Bronchial epithelial cell (primary cell): ENCODE measurements at regions not wholly inside any gene's neighbourhood (a gene's known extent, or its start where the extent isn't known, plus 50 kb on each side); places are given as distances from the start of the nearest gene placed in this dataset.

Experiments
- DNase-seq: peaks from one replicate; pipeline ENCODE4 v3.0.0-alpha.2; 2010; ENCODE audit warnings: low read depth
- FAIRE-seq: peaks from 2 replicates; lab custom pipeline; 2011; peaks lifted over from hg19 to GRCh38; lab: Jason Lieb, UNC
- H3K27me3 ChIP-seq: 2 replicates; pipeline ENCODE4 v1.5.1; 2011; ENCODE audit warnings: low read length; ENCODE audit not compliant: control insufficient read depth, insufficient read depth
- H3K36me3 ChIP-seq: 2 replicates; pipeline ENCODE4 v1.5.1; 2011; ENCODE audit warnings: low read length; ENCODE audit not compliant: control insufficient read depth, insufficient read depth
- H3K4me3 ChIP-seq: 2 replicates; pipeline ENCODE4 v1.5.1; 2011; ENCODE audit warnings: mild to moderate bottlenecking, low read depth, low read length, control low read depth
- TF ChIP-seq, protein P1 (sequence below): IDR thresholded peaks from 2 replicates; pipeline ENCODE4 v1.5.1; 2011; ENCODE audit warnings: mild to moderate bottlenecking, moderate library complexity, low read length, control low read depth, inconsistent platforms; ENCODE audit not compliant: insufficient read depth, severe bottlenecking

GRCh38 chr5:93887678-93888077 lies 146.3 kb upstream of the POU5F2 start:
- DNase-seq (no peak), FAIRE-seq (no peak)
- no peak overlapping the region for H3K4me3 ChIP-seq
- TF ChIP-seq, protein P1, sequence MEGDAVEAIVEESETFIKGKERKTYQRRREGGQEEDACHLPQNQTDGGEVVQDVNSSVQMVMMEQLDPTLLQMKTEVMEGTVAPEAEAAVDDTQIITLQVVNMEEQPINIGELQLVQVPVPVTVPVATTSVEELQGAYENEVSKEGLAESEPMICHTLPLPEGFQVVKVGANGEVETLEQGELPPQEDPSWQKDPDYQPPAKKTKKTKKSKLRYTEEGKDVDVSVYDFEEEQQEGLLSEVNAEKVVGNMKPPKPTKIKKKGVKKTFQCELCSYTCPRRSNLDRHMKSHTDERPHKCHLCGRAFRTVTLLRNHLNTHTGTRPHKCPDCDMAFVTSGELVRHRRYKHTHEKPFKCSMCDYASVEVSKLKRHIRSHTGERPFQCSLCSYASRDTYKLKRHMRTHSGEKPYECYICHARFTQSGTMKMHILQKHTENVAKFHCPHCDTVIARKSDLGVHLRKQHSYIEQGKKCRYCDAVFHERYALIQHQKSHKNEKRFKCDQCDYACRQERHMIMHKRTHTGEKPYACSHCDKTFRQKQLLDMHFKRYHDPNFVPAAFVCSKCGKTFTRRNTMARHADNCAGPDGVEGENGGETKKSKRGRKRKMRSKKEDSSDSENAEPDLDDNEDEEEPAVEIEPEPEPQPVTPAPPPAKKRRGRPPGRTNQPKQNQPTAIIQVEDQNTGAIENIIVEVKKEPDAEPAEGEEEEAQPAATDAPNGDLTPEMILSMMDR = no peak
- H3K36me3 ChIP-seq = no peaks in the 10 kb centered on the region
- no peaks in the 10 kb centered on the region for H3K27me3 ChIP-seq

GRCh38 chr5:93886917-93887361 lies 145.5 kb upstream of the POU5F2 start:
- FAIRE-seq (no peak), DNase-seq (no peak)
- Histone ChIP-seq H3K27me3 (no peaks in the 10 kb centered on the region), H3K4me3 (no peak overlapping the region), H3K36me3 (no peaks in the 10 kb centered on the region)
- TF ChIP-seq, protein P1 = no peak

DNA sequence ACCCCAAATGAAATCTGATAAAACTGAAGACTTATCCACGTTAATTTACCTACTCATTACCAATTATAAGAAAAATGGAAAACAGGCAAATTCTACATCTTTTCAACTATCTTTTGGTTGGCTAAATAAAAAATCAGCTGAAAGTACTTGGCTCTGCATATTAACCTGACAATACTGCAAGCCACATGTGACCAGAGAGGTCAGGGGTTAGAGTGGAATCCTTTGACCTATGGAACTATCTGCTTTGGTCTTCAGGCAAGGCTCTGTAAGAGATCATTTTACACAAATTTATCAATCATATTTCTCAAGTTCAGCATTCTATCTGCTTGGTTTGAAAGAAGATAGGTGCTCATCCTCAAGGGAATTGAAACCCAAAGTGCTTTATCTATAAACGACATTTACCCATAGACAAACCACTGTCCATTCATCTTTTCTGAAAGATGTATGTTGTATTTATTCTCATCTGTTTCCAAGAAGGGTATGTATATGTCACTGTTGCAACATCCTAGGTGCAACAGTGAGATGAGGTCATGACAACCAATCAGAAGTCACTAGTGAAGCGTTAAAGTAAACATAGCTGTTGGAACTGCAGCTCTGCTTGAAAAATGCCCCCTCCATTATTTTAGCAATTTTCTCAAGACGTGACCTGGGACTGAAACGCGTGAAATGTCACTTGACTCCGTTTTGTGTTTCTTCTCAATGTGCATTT lies 144.9 kb upstream of the POU5F2 start:
- no peak for FAIRE-seq
- no peak for DNase-seq
- H3K36me3 ChIP-seq = no peaks in the 10 kb centered on the region
- no peak overlapping the region for H3K4me3 ChIP-seq
- TF ChIP-seq, protein P1 = no peak
- no peaks in the 10 kb centered on the region for H3K27me3 ChIP-seq

GRCh38 chr5:93884254-93884653 lies 142.9 kb upstream of the POU5F2 start:
- DNase-seq = peak; percentile 7
- Histone ChIP-seq H3K4me3 (no peak overlapping the region), H3K36me3 (no peaks in the 10 kb centered on the region), H3K27me3 (no peaks in the 10 kb centered on the region)
- no peak for FAIRE-seq
- TF ChIP-seq, protein P1 = no peak

GRCh38 chr5:93883459-93883858 lies 142.1 kb upstream of the POU5F2 start:
- no peaks in the 10 kb centered on the region for H3K36me3 ChIP-seq
- no peak overlapping the region for H3K4me3 ChIP-seq
- TF ChIP-seq, protein P1 = no peak
- FAIRE-seq (no peak), DNase-seq (no peak)
- H3K27me3 ChIP-seq = no peaks in the 10 kb centered on the region

DNA sequence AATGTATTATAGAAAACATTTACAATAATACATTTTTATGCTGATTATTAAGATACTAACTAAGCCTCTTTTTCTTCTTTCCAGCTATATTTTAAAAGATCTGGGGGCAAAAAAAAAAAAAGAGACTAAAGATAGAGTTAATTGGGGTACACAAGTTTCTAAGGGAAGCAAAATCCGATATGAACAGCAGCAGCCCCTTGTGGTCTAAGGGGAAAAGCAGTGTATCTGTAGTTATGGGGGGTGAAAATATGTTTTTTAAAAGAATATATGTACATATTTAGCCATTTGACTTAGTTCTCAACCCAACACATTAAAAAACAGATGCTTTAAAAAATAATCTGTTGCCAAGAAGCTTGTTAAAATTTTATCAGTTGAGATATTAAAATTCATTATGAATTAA lies 134.3 kb upstream of the POU5F2 start:
- Histone ChIP-seq H3K4me3 (no peak overlapping the region), H3K36me3 (no peaks in the 10 kb centered on the region), H3K27me3 (no peaks in the 10 kb centered on the region)
- no peak for FAIRE-seq
- DNase-seq = no peak
- TF ChIP-seq, protein P1 = no peak
